Duodenal mucosa (tissue), 2 donors: ENCODE measurements at regions not wholly inside any gene's neighbourhood (a gene's known extent, or its start where the extent isn't known, plus 50 kb on each side); places are given as distances from the start of the nearest gene placed in this dataset.

Source experiments
- H3K27ac ChIP-seq: one replicate; pipeline ENCODE4 v1.7.0; 2013; ENCODE audit warnings: low read depth, low read length
- H3K27me3 ChIP-seq, 2 donors: one replicate each; pipeline ENCODE4 v1.7.0; 2013; ENCODE audit warnings: low read length in 2 of 2, control low read depth in 1 of 2; ENCODE audit not compliant: insufficient read depth in 2 of 2, control insufficient read depth in 1 of 2
- H3K36me3 ChIP-seq, 2 donors: one replicate each; pipeline ENCODE4 v1.7.0; 2013; ENCODE audit warnings: low read length in 2 of 2, control low read depth in 1 of 2; ENCODE audit not compliant: insufficient read depth in 2 of 2, control insufficient read depth in 1 of 2
- H3K4me1 ChIP-seq, 2 donors: one replicate each; pipeline ENCODE4 v1.7.0; 2013; ENCODE audit warnings: low read length in 2 of 2, control low read depth in 1 of 2; ENCODE audit not compliant: insufficient read depth in 2 of 2, control insufficient read depth in 1 of 2
- H3K4me3 ChIP-seq, 2 donors: one replicate each; pipeline ENCODE4 v1.7.0; 2013; ENCODE audit warnings: low read length in 2 of 2, low read depth in 1 of 2
- H3K9ac ChIP-seq, 2 donors: one replicate each; pipeline ENCODE4 v1.7.0; 2013; ENCODE audit warnings: low read length in 2 of 2, low read depth in 1 of 2
- H3K9me3 ChIP-seq, 2 donors: one replicate each; pipeline ENCODE4 v1.7.0; 2013; ENCODE audit warnings: low read length in 2 of 2, control low read depth in 1 of 2; ENCODE audit not compliant: control insufficient read depth in 1 of 2

- Histone ChIP-seq H3K27me3 (no peaks in the 10 kb centered on the region), H3K4me1 (peaks cover 0 to 7% of the 10 kb centered on the region in 2 donors), H3K4me3 (no peak overlapping the region), H3K36me3 (no peaks in the 10 kb centered on the region), H3K27ac (no peak overlapping the region), H3K9me3 (no peaks in the 10 kb centered on the region), H3K9ac (no peak overlapping the region)
Observed at GRCh38 chrX:39585808-39586207, 511.9 kb downstream of the BCOR start.

DNA sequence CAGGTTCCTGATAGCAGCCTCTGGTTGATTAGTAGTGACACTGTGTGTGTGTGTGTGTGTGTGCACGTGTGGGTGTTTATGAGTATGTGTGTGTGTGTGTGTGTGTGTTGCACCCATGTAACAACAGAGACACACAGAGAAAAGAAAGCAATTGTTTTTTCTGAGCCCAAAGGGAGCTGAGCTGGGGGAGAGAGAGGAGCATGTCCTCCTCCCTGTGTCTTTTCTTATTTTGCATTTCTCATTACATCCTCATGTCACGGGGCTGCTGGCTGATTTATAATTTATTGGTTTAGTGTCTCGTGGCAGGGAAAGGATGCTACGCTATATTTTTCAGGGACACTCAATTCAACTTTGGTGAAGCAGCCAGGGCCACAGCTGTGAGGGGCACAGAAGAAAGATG lies 511.4 kb downstream of the BCOR start:
- Histone ChIP-seq H3K4me1 (peaks cover 0 to 7% of the 10 kb centered on the region in 2 donors), H3K9ac (no peak overlapping the region), H3K9me3 (no peaks in the 10 kb centered on the region), H3K4me3 (no peak overlapping the region), H3K27me3 (no peaks in the 10 kb centered on the region), H3K36me3 (no peaks in the 10 kb centered on the region), H3K27ac (no peak overlapping the region)

GRCh38 chrX:39591099-39591498 lies 506.7 kb downstream of the BCOR start:
- Histone ChIP-seq H3K27me3 (no peaks in the 10 kb centered on the region), H3K9me3 (no peaks in the 10 kb centered on the region), H3K9ac (no peak overlapping the region), H3K36me3 (no peaks in the 10 kb centered on the region), H3K4me1 (no peaks in the 10 kb centered on the region), H3K27ac (no peak overlapping the region), H3K4me3 (no peak overlapping the region)

- Histone ChIP-seq H3K9me3 (no peaks in the 10 kb centered on the region), H3K4me1 (no peaks in the 10 kb centered on the region), H3K36me3 (no peaks in the 10 kb centered on the region), H3K27me3 (no peaks in the 10 kb centered on the region), H3K27ac (no peak overlapping the region), H3K4me3 (no peak overlapping the region), H3K9ac (no peak overlapping the region)
Observed at GRCh38 chrX:39592776-39593175, 505.0 kb downstream of the BCOR start.

DNA sequence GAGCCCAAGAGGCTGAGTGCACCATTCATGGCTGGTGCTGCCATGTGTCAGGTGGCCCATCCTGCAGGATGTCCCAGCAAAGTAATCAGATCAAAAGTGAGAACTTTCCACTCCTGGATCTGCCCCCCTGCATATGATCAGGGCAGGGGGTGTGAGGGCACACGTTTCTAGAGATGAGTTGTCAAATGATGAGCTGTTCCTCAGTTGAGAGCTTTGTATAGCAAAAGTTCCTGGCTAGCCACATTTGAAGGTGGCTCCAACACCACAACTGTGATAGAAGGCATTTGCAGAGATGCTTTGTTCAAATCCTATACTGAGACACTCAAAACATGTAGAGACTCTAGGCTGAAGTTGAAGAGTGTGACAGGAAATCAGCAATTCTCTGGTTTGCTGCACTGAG lies 501.8 kb downstream of the BCOR start:
- H3K4me3 ChIP-seq = no peak overlapping the region
- no peaks in the 10 kb centered on the region for H3K27me3 ChIP-seq
- H3K9me3 ChIP-seq = no peaks in the 10 kb centered on the region
- H3K27ac ChIP-seq = no peak overlapping the region
- H3K36me3 ChIP-seq = no peaks in the 10 kb centered on the region
- H3K9ac ChIP-seq = no peak overlapping the region
- H3K4me1 ChIP-seq = no peaks in the 10 kb centered on the region

DNA sequence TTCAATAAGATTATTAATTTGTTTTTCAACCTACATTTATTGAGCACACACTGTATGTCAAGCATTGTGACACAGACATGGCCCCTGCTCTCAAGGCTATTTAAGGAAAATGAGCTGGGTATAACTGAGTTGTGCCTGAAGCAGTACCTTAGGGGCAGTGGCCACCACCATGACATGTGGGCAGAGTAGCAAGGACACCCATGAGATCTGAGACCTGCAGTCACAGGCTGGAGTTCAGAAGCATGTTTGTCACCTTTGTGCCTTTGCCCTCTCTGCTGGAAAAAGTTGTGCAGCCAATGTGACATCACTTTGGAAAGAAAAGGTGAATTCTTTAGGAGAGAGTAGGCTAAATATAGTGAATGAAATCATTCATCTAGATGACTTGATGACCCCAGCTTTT lies 501.3 kb downstream of the BCOR start:
- H3K4me1 ChIP-seq = no peaks in the 10 kb centered on the region
- H3K27me3 ChIP-seq = no peaks in the 10 kb centered on the region
- H3K4me3 ChIP-seq = no peak overlapping the region
- H3K9me3 ChIP-seq = no peaks in the 10 kb centered on the region
- no peaks in the 10 kb centered on the region for H3K36me3 ChIP-seq
- no peak overlapping the region for H3K9ac ChIP-seq
- H3K27ac ChIP-seq = no peak overlapping the region

- no peaks in the 10 kb centered on the region for H3K4me1 ChIP-seq
- no peak overlapping the region for H3K9ac ChIP-seq
- H3K27ac ChIP-seq = no peak overlapping the region
Observed at GRCh38 chrX:39599339-39599738, 498.4 kb downstream of the BCOR start.

DNA sequence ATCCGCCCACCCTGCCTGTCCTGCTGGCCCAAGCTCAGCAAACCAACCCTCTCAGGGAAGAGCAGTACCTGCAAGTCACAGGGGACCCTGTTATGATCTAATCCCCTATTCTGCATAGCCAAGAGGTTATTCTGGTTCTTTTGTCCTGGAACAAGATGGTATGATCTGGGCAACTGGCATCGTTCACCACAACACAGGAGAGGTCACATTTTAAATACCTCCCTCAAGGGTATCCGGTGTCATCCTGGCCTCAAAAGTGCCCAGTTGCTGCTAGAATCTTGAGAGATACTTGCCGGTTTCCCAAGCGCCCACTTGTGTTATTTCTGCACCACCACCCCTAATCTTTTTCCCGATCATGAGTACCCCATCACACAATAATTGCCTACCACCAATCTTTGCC lies 497.5 kb downstream of the BCOR start:
- no peaks in the 10 kb centered on the region for H3K36me3 ChIP-seq
- no peaks in the 10 kb centered on the region for H3K9me3 ChIP-seq
- no peaks in the 10 kb centered on the region for H3K27me3 ChIP-seq
- H3K27ac ChIP-seq = no peak overlapping the region
- no peak overlapping the region for H3K4me3 ChIP-seq
- H3K4me1 ChIP-seq = no peaks in the 10 kb centered on the region
- H3K9ac ChIP-seq = no peak overlapping the region

More at GRCh38 chrX:39599339-39599738, 498.4 kb downstream of the BCOR start:
- no peaks in the 10 kb centered on the region for H3K9me3 ChIP-seq
- H3K27me3 ChIP-seq = no peaks in the 10 kb centered on the region
- no peaks in the 10 kb centered on the region for H3K36me3 ChIP-seq
- no peak overlapping the region for H3K4me3 ChIP-seq

GRCh38 chrX:39601231-39602177 lies 496.3 kb downstream of the BCOR start:
- Histone ChIP-seq H3K4me3 (no peak overlapping the region), H3K27me3 (no peaks in the 10 kb centered on the region), H3K9ac (no peak overlapping the region), H3K27ac (no peak overlapping the region), H3K9me3 (no peaks in the 10 kb centered on the region), H3K36me3 (no peaks in the 10 kb centered on the region), H3K4me1 (no peaks in the 10 kb centered on the region)

- Histone ChIP-seq H3K27me3 (no peaks in the 10 kb centered on the region), H3K27ac (no peak overlapping the region), H3K9ac (no peak overlapping the region), H3K36me3 (no peaks in the 10 kb centered on the region), H3K4me3 (no peak overlapping the region), H3K9me3 (no peaks in the 10 kb centered on the region), H3K4me1 (no peaks in the 10 kb centered on the region)
Observed at GRCh38 chrX:39602195-39602594, 495.6 kb downstream of the BCOR start.
